ENCODE measurements at regions not wholly inside any gene's neighbourhood (a gene's known extent, or its start where the extent isn't known, plus 50 kb on each side); places are given as distances from the start of the nearest gene placed in this dataset.

DNA sequence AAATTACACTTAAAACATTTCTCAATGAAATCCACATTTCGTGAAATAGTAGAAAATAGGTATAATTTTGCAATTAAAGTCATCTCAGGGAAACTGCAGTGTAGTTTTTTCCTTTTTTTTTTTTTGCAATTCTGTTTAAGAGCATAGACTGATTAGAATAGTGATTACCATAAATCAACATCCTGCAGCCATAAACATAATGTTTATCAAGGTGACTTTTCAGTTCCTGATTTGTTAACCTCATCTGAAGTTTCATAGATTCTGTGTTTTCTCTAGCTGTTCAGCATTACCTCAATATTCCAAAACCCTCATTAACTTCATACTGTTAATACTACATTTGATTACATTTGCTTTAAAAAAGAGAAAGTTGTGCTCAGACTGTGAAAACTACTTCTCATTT lies 286.3 kb upstream of the DACH1 start:
- DNase-seq (ENCODE audit: low read depth, low spot score): no peak
- H3K27ac ChIP-seq (ENCODE audit: low read depth, low read length): no peak overlapping the region
- no peaks in the 10 kb centered on the region for H3K27me3 ChIP-seq (ENCODE audit: insufficient read depth, low read length)
- H4K20me1 ChIP-seq (ENCODE audit: insufficient read depth): no peaks in the 10 kb centered on the region
- H3K79me2 ChIP-seq (ENCODE audit: insufficient read depth, low read length): no peaks in the 10 kb centered on the region
- H3K9me3 ChIP-seq (ENCODE audit: control insufficient read depth in 1 of 2, insufficient read depth in 1 of 2, low read depth in 1 of 2, low read length in 2 of 2): 0 out of 4 replicates have a peak, but pooled peaks cover 0 to 2% of the 10 kb centered on the region in 2 experiments
- no peaks in the 10 kb centered on the region for H3K36me3 ChIP-seq (ENCODE audit: control insufficient read depth in 1 of 2, insufficient read depth in 2 of 2, low read length in 2 of 2)
- no TSS peak for BruUV-seq (replicated peaks)
- TF ChIP-seq ELF1 (IDR thresholded peaks at IDR 0.05; ENCODE audit: borderline replicate concordance, low read depth): no peak
- no peak for TF ChIP-seq JUND (IDR thresholded peaks at IDR 0.05)
- intact Hi-C loops (cut with micrococcal nuclease): no loop called here
- no peaks in the 10 kb centered on the region for H3K9me2 ChIP-seq (ENCODE audit: insufficient read depth)
- no peak overlapping the region for H3K4me2 ChIP-seq (ENCODE audit: low read length)
- CTCF ChIA-PET: no interaction called here
- POLR2A ChIA-PET: no interaction called here
- H3K9ac ChIP-seq (ENCODE audit: low read length): no peak overlapping the region
- RAD21 ChIA-PET (ENCODE audit: low non-redundant PET in 1 of 2, low total read pairs in 2 of 2, uncharacterized antibody in 2 of 2, unreplicated experiment in 2 of 2): no interaction called here
- no peaks in the 10 kb centered on the region for H3K4me1 ChIP-seq (ENCODE audit: control insufficient read depth in 1 of 2, insufficient read depth in 2 of 2, low read length in 2 of 2)
- no peak overlapping the region for H2AFZ ChIP-seq (ENCODE audit: low read depth, low read length, poor library complexity, severe bottlenecking)
- no peak overlapping the region for H3K4me3 ChIP-seq (replicated peaks in 1 of 2; ENCODE audit: low read depth in 1 of 2, low read length in 2 of 2)
- no peak for ATAC-seq

DNA sequence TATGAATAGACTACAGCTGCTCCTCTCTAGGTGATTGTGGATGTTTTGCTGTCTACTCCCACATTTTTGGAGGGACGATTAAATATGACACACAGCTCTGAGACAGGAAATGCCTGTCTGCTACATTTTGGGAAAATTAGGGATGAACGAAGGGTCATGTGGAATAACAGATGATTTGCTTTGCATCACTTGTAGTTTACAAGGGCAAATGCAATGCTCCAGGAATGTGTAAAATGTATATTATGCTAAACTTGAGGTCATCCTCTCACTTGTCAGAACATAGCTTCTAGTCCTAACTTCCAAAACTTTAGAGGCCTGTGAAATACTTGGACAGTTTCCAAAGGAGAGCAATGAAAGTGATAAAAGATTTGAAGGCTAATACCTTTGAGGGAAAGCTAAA lies 284.2 kb upstream of the DACH1 start:
- H3K9me2 ChIP-seq (ENCODE audit: insufficient read depth): no peaks in the 10 kb centered on the region
- H4K20me1 ChIP-seq (ENCODE audit: insufficient read depth): no peaks in the 10 kb centered on the region
- H3K4me1 ChIP-seq (ENCODE audit: control insufficient read depth in 1 of 2, insufficient read depth in 2 of 2, low read length in 2 of 2): no peaks in the 10 kb centered on the region
- ChIA-PET CTCF (no interaction called here), POLR2A (no interaction called here), RAD21 (ENCODE audit: low non-redundant PET in 1 of 2, low total read pairs in 2 of 2, uncharacterized antibody in 2 of 2, unreplicated experiment in 2 of 2) (no interaction called here)
- H3K9me3 ChIP-seq (ENCODE audit: control insufficient read depth in 1 of 2, insufficient read depth in 1 of 2, low read depth in 1 of 2, low read length in 2 of 2): 0 out of 4 replicates have a peak, but pooled peaks cover 0 to 2% of the 10 kb centered on the region in 2 experiments
- H3K4me3 ChIP-seq (replicated peaks in 1 of 2; ENCODE audit: low read depth in 1 of 2, low read length in 2 of 2): no peak overlapping the region
- H3K4me2 ChIP-seq (ENCODE audit: low read length): no peak overlapping the region
- no peaks in the 10 kb centered on the region for H3K79me2 ChIP-seq (ENCODE audit: insufficient read depth, low read length)
- no peak overlapping the region for H3K27ac ChIP-seq (ENCODE audit: low read depth, low read length)
- no TSS peak for BruUV-seq (replicated peaks)
- no peaks in the 10 kb centered on the region for H3K27me3 ChIP-seq (ENCODE audit: insufficient read depth, low read length)
- no peak for ATAC-seq
- no peak for DNase-seq (ENCODE audit: low read depth, low spot score)
- no peak overlapping the region for H2AFZ ChIP-seq (ENCODE audit: low read depth, low read length, poor library complexity, severe bottlenecking)
- intact Hi-C loops (cut with micrococcal nuclease): no loop called here
- no peaks in the 10 kb centered on the region for H3K36me3 ChIP-seq (ENCODE audit: control insufficient read depth in 1 of 2, insufficient read depth in 2 of 2, low read length in 2 of 2)
- H3K9ac ChIP-seq (ENCODE audit: low read length): no peak overlapping the region
- no peak for TF ChIP-seq EGR1 (IDR thresholded peaks at IDR 0.05; ENCODE audit: low read depth)
- TF ChIP-seq POLR2A (IDR thresholded peaks at IDR 0.05; ENCODE audit: borderline replicate concordance, extremely low read depth, insufficient read depth, insufficient read length): no peak
- no peak for TF ChIP-seq CEBPB (IDR thresholded peaks at IDR 0.05; ENCODE audit: low read depth)
- TF ChIP-seq RAD21 (IDR thresholded peaks at IDR 0.05; ENCODE audit: low read depth): no peak
- no peak for TF ChIP-seq YY1 (IDR thresholded peaks at IDR 0.05; ENCODE audit: extremely low read depth, insufficient replicate concordance, low read depth, low read length)
- TF ChIP-seq FOSL1 (IDR thresholded peaks at IDR 0.05; ENCODE audit: low read depth): no peak
- TF ChIP-seq, protein P1, sequence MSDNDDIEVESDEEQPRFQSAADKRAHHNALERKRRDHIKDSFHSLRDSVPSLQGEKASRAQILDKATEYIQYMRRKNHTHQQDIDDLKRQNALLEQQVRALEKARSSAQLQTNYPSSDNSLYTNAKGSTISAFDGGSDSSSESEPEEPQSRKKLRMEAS (IDR thresholded peaks at IDR 0.05): no peak
- TF ChIP-seq ELF1 (IDR thresholded peaks at IDR 0.05; ENCODE audit: borderline replicate concordance, low read depth): no peak
- no peak for TF ChIP-seq CBX3 (IDR thresholded peaks at IDR 0.05; ENCODE audit: low read depth)
- no peak for TF ChIP-seq SP1 (IDR thresholded peaks at IDR 0.05; ENCODE audit: low read depth)
- TF ChIP-seq, protein P2, sequence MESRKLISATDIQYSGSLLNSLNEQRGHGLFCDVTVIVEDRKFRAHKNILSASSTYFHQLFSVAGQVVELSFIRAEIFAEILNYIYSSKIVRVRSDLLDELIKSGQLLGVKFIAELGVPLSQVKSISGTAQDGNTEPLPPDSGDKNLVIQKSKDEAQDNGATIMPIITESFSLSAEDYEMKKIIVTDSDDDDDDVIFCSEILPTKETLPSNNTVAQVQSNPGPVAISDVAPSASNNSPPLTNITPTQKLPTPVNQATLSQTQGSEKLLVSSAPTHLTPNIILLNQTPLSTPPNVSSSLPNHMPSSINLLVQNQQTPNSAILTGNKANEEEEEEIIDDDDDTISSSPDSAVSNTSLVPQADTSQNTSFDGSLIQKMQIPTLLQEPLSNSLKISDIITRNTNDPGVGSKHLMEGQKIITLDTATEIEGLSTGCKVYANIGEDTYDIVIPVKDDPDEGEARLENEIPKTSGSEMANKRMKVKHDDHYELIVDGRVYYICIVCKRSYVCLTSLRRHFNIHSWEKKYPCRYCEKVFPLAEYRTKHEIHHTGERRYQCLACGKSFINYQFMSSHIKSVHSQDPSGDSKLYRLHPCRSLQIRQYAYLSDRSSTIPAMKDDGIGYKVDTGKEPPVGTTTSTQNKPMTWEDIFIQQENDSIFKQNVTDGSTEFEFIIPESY (IDR thresholded peaks at IDR 0.05; ENCODE audit: extremely low read depth, insufficient replicate concordance, low read length): no peak
- TF ChIP-seq ZFX (IDR thresholded peaks at IDR 0.05): no peak
- no peak for TF ChIP-seq ZNF274 (IDR thresholded peaks at IDR 0.05; ENCODE audit: low read depth, low read length)
- no peak for TF ChIP-seq SRF (IDR thresholded peaks at IDR 0.05; ENCODE audit: low read depth)
- TF ChIP-seq EZH2phosphoT487 (IDR thresholded peaks at IDR 0.05; ENCODE audit: borderline replicate concordance): no peak
- TF ChIP-seq, protein P3, sequence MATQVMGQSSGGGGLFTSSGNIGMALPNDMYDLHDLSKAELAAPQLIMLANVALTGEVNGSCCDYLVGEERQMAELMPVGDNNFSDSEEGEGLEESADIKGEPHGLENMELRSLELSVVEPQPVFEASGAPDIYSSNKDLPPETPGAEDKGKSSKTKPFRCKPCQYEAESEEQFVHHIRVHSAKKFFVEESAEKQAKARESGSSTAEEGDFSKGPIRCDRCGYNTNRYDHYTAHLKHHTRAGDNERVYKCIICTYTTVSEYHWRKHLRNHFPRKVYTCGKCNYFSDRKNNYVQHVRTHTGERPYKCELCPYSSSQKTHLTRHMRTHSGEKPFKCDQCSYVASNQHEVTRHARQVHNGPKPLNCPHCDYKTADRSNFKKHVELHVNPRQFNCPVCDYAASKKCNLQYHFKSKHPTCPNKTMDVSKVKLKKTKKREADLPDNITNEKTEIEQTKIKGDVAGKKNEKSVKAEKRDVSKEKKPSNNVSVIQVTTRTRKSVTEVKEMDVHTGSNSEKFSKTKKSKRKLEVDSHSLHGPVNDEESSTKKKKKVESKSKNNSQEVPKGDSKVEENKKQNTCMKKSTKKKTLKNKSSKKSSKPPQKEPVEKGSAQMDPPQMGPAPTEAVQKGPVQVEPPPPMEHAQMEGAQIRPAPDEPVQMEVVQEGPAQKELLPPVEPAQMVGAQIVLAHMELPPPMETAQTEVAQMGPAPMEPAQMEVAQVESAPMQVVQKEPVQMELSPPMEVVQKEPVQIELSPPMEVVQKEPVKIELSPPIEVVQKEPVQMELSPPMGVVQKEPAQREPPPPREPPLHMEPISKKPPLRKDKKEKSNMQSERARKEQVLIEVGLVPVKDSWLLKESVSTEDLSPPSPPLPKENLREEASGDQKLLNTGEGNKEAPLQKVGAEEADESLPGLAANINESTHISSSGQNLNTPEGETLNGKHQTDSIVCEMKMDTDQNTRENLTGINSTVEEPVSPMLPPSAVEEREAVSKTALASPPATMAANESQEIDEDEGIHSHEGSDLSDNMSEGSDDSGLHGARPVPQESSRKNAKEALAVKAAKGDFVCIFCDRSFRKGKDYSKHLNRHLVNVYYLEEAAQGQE (IDR thresholded peaks at IDR 0.05; ENCODE audit: low read depth): no peak
- TF ChIP-seq EZH2 (IDR thresholded peaks at IDR 0.05): no peak
- no peak for TF ChIP-seq SIN3A (IDR thresholded peaks at IDR 0.05; ENCODE audit: low read depth)
- no peak for TF ChIP-seq JUND (IDR thresholded peaks at IDR 0.05)
